ENCODE measurements at regions not wholly inside any gene's neighbourhood (a gene's known extent, or its start where the extent isn't known, plus 50 kb on each side); places are given as distances from the start of the nearest gene placed in this dataset.
"Not testable (repeated sequence)": the region's sequence is repeated elsewhere in the genome, so short reads cannot be mapped to it uniquely, and the experiment has no call there.

GRCh38 chr12:83870921-83871599 is 1041.5 kb downstream of the SLC6A15 start:
- not testable (repeated sequence) for DNase-seq

DNA sequence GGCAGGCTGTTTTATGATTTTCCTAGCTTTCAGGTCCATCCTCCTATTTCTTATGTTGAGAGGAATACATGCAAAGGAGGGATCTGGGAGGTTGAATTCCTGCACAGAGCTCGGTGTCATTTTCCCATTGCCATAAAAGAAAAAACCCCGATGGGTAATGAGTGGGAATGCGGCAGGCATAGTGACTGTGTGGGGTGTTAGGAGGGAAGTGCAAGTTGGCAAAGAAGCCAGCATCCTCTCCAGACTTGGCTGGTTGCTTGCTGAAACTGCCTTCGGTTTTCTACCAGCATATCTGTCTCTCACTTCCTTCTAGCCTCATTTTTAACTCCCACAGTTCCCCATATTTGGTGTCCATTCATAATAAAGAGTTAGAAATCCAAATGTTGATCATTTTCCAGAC is 1046.1 kb downstream of the SLC6A15 start:
- no peak for DNase-seq

- DNase-seq, result no peak
These were observed 1047.2 kb downstream of the SLC6A15 start for GRCh38 chr12:83865431-83865830.

GRCh38 chr12:83864054-83864453 is 1048.5 kb downstream of the SLC6A15 start:
- DNase-seq, result no peak

- DNase-seq, result no peak
These were observed 1053.6 kb downstream of the SLC6A15 start for GRCh38 chr12:83859021-83859420.

- DNase-seq, result no peak
These were observed 1055.8 kb downstream of the SLC6A15 start for GRCh38 chr12:83856803-83857202.

DNA sequence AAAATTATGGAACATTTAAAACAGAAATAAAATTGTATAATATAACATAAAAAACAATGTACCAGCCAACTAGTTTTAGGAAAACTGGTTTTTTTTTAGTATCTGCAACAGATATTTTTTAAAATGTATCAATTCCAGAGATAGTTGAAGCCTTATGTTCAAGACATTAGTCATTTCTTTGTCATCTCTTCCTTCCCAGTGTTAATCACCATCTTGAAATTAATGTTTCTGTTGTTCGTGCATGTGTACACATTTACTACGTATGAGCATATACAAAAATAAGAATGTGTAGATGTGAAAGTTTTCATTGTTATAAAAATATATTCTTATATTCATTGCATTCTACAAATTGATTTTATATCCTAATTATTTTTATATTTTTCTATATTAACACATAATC is 1062.1 kb downstream of the SLC6A15 start:
- DNase-seq, result no peak

DNA sequence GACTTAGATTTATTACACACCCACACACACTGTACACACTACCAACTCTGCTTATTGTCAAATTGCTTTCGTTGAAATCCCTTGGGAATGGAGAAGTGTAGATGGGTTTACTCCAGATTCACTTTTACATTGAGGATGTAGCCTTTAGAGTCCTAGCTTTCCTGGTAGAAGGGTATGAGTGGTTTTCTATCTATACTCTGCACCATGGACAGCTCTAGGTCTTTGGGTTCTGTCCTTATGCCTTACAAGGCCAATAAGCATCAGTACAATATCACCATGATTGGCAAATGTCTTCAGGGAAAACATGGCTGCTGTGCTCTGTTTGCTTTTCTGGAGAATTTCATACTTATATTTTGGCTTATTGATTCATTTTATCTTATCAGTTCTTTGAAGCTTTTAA is 1063.9 kb downstream of the SLC6A15 start:
- DNase-seq, result no peak

DNA sequence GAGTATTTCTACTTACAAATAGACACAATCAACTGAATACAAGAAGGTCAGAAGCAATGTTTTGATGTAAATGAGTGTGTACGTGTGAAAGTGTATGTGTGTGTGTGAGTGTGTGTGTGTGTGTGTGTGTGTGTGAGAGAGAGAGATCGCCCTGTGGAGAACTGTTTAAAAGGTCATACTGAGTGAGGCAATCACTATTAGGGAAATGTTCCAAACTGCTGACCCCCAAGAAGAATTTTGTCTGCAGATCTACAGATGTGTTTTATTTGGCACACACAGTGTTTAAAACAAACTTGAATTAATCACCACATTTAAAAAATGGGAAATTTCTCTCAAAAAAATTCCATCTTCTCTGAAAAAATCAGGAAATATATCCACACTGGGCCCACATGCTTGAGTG is 1069.1 kb downstream of the SLC6A15 start:
- DNase-seq, result no peak

GRCh38 chr12:83841620-83842019 is 1071.0 kb downstream of the SLC6A15 start:
- no peak for DNase-seq

- DNase-seq, result no peak
These were observed 1084.7 kb downstream of the SLC6A15 start for GRCh38 chr12:83827860-83828259.

DNA sequence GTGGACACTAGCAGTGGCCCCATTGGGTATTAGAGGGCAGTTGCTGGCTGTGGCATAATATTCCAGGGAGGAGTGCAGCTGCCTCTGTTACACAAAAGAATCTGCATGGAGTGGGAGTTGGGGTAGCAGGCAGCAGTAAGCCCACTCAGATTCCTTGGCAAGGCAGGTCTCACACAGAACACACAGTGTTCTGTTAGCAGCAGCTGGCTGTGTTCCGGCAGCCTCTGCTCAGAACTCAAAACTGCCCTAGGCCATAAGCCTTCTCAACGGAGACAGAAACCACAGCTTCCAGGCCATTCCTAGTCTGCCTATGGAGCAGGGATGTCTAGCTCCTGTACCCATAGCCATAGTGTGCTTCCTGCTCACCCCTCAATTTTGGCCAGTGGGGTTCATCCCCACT is 1085.4 kb downstream of the SLC6A15 start:
- no peak for DNase-seq

- no peak for DNase-seq
These were observed 1086.5 kb downstream of the SLC6A15 start for GRCh38 chr12:83826112-83826511.

- no peak for DNase-seq
These were observed 1089.1 kb downstream of the SLC6A15 start for GRCh38 chr12:83823386-83824045.

GRCh38 chr12:83821967-83822366 is 1090.6 kb downstream of the SLC6A15 start:
- DNase-seq, result no peak

- DNase-seq, result no peak
These were observed 1093.7 kb downstream of the SLC6A15 start for GRCh38 chr12:83818881-83819280.

GRCh38 chr12:83817730-83818129 is 1094.9 kb downstream of the SLC6A15 start:
- no peak for DNase-seq

GRCh38 chr12:83808591-83808990 is 1104.0 kb downstream of the SLC6A15 start:
- no peak for DNase-seq

DNA sequence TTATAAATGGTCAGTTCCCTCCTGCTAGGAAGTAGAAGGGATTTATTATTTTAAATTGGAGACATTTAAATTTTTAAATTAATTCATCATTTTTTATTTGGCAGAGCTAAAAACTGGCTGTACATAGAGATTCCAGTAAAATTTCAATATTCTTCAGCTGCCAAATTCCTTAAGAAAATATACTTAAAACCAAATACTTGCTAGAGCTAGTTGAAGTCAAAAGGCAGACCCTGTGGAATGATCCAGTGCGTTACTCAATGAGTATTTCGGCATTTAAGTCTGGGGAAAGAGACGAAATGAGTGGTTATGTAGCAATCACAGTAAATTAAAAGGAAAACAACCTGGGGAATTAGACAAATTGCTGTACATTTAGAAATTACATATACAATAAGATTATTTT is 1104.7 kb downstream of the SLC6A15 start:
- DNase-seq, result no peak

- no peak for DNase-seq
These were observed 1106.7 kb downstream of the SLC6A15 start for GRCh38 chr12:83805873-83806272.

DNA sequence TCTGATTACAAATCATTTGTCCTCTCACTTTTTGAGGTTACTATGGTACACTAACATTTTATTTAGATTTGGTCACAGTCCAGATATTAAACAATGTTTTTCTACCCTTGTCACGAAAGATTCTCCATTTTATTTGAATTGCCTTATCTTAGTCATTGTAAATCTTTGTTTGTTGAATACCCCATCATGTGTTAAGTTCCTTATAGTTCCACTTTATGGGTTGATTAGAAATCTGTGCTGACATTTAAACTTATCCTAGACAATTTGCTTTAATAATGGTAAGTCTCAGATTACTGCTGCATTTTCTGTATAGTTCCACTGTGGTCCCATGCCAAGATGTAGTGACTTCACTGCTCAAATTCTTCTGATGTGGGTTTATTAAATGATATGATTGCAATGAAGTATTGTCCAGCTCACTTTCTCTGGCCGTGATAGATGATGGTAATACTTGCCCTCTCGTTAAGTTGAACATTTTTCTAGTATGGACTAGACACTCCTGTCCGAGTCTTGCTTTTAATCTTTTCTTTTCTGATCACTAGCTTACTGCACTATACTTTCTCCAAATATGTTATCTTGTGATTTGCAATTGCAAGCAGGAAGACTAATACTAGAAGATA is 1107.3 kb downstream of the SLC6A15 start:
- DNase-seq, result no peak

- DNase-seq, result peak; percentile 42
These were observed 1110.6 kb downstream of the SLC6A15 start for GRCh38 chr12:83801972-83802371.

- no peak for DNase-seq
These were observed 1112.6 kb downstream of the SLC6A15 start for GRCh38 chr12:83800022-83800421.

DNA sequence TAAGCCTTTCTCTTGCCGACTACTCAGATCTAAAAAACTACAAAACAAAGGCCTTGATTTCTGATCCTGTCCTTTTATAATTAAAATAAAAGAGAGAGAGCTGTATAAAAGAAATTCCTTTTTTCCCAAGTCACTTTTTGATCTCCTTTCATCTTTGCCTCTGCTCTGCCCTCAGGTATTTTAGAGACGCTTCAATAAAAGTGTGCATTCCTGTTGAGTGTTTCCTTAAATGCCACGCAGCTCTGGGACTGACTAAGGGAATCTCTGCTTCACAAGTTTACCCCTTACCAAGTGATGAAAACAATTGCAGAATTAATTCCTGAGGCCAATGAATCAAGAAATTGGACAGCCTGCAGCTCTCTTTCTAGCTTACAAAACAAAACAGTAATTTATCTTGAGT is 1109.8 kb downstream of the TMTC2 start:
- DNase-seq, result no peak

Measured in NCI-H1694 treated with DMSO at 0.1 percent for 48 hours (cell line).